ENCODE measurements at regions not wholly inside any gene's neighbourhood (a gene's known extent, or its start where the extent isn't known, plus 50 kb on each side); places are given as distances from the start of the nearest gene placed in this dataset.

DNA sequence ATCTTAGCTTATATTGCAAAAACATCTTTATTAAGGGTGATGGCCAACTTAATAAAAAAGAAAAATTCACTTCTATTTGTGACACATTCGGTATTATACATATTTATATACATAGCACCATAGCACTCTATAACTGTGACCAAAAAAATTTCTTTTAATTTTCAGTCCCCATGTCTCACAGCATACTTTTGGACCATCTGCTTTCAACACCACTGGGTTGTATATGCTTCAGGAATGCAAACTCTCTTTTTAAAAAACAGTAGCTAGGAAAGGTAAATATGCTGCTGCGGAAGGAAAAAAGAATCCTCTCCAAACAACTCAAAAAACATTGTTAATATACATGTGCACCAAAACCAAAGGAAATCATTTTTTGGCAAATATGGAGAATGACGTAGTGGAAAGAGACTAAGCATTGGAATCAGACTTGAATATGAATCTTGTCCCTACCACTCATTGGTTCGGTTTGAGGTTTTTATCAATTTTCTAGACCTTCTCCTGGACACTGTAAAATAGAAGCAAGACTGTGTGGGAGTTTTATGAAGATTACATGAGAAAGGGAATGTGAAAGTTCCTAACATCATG is 227.9 kb downstream of the BLID start:
- TF ChIP-seq, protein P1, sequence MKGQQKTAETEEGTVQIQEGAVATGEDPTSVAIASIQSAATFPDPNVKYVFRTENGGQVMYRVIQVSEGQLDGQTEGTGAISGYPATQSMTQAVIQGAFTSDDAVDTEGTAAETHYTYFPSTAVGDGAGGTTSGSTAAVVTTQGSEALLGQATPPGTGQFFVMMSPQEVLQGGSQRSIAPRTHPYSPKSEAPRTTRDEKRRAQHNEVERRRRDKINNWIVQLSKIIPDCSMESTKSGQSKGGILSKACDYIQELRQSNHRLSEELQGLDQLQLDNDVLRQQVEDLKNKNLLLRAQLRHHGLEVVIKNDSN (IDR thresholded peaks at IDR 0.05; ENCODE audit: borderline replicate concordance, low read depth): no peak
- TF ChIP-seq, protein P2, sequence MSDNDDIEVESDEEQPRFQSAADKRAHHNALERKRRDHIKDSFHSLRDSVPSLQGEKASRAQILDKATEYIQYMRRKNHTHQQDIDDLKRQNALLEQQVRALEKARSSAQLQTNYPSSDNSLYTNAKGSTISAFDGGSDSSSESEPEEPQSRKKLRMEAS (IDR thresholded peaks at IDR 0.05; ENCODE audit: low read depth): no peak
- TF ChIP-seq EZH2phosphoT487 (IDR thresholded peaks at IDR 0.05; ENCODE audit: borderline replicate concordance, low read depth) (no peak), TCF12 (IDR thresholded peaks at IDR 0.05) (no peak), CHD2 (IDR thresholded peaks at IDR 0.05; ENCODE audit: low read length, partially characterized antibody) (no peak), JUND (IDR thresholded peaks at IDR 0.05) (no peak), TEAD4 (IDR thresholded peaks at IDR 0.05; ENCODE audit: borderline replicate concordance, insufficient read depth) (no peak), TAF1 (IDR thresholded peaks at IDR 0.05; ENCODE audit: borderline replicate concordance, low read depth, low read length) (no peak), MEF2A (IDR thresholded peaks at IDR 0.05; ENCODE audit: borderline replicate concordance, low read depth) (no peak), POLR2AphosphoS5 (IDR thresholded peaks at IDR 0.05; ENCODE audit: low read depth, low read length) (no peak), RFX5 (IDR thresholded peaks at IDR 0.05; ENCODE audit: low read length) (no peak)
- TF ChIP-seq, protein P3, sequence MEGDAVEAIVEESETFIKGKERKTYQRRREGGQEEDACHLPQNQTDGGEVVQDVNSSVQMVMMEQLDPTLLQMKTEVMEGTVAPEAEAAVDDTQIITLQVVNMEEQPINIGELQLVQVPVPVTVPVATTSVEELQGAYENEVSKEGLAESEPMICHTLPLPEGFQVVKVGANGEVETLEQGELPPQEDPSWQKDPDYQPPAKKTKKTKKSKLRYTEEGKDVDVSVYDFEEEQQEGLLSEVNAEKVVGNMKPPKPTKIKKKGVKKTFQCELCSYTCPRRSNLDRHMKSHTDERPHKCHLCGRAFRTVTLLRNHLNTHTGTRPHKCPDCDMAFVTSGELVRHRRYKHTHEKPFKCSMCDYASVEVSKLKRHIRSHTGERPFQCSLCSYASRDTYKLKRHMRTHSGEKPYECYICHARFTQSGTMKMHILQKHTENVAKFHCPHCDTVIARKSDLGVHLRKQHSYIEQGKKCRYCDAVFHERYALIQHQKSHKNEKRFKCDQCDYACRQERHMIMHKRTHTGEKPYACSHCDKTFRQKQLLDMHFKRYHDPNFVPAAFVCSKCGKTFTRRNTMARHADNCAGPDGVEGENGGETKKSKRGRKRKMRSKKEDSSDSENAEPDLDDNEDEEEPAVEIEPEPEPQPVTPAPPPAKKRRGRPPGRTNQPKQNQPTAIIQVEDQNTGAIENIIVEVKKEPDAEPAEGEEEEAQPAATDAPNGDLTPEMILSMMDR (IDR thresholded peaks at IDR 0.05): no peak
- TF ChIP-seq, protein P4, sequence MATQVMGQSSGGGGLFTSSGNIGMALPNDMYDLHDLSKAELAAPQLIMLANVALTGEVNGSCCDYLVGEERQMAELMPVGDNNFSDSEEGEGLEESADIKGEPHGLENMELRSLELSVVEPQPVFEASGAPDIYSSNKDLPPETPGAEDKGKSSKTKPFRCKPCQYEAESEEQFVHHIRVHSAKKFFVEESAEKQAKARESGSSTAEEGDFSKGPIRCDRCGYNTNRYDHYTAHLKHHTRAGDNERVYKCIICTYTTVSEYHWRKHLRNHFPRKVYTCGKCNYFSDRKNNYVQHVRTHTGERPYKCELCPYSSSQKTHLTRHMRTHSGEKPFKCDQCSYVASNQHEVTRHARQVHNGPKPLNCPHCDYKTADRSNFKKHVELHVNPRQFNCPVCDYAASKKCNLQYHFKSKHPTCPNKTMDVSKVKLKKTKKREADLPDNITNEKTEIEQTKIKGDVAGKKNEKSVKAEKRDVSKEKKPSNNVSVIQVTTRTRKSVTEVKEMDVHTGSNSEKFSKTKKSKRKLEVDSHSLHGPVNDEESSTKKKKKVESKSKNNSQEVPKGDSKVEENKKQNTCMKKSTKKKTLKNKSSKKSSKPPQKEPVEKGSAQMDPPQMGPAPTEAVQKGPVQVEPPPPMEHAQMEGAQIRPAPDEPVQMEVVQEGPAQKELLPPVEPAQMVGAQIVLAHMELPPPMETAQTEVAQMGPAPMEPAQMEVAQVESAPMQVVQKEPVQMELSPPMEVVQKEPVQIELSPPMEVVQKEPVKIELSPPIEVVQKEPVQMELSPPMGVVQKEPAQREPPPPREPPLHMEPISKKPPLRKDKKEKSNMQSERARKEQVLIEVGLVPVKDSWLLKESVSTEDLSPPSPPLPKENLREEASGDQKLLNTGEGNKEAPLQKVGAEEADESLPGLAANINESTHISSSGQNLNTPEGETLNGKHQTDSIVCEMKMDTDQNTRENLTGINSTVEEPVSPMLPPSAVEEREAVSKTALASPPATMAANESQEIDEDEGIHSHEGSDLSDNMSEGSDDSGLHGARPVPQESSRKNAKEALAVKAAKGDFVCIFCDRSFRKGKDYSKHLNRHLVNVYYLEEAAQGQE (IDR thresholded peaks at IDR 0.05; ENCODE audit: low read depth, low read length): no peak
- TF ChIP-seq, protein P5, sequence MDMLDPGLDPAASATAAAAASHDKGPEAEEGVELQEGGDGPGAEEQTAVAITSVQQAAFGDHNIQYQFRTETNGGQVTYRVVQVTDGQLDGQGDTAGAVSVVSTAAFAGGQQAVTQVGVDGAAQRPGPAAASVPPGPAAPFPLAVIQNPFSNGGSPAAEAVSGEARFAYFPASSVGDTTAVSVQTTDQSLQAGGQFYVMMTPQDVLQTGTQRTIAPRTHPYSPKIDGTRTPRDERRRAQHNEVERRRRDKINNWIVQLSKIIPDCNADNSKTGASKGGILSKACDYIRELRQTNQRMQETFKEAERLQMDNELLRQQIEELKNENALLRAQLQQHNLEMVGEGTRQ (IDR thresholded peaks at IDR 0.05; ENCODE audit: borderline replicate concordance, low read depth, low read length): no peak
